ENCODE measurements at regions not wholly inside any gene's neighbourhood (a gene's known extent, or its start where the extent isn't known, plus 50 kb on each side); places are given as distances from the start of the nearest gene placed in this dataset.
A peak's percentile ranks its signal among the peaks of the same experiment; 100 is the strongest.
"Not testable (repeated sequence)": the region's sequence is repeated elsewhere in the genome, so short reads cannot be mapped to it uniquely, and the experiment has no call there.

- no peak for DNase-seq (ENCODE audit: low spot score)
Observed at GRCh38 chr12:17358835-17359234, 731.2 kb downstream of the RERGL start.

DNA sequence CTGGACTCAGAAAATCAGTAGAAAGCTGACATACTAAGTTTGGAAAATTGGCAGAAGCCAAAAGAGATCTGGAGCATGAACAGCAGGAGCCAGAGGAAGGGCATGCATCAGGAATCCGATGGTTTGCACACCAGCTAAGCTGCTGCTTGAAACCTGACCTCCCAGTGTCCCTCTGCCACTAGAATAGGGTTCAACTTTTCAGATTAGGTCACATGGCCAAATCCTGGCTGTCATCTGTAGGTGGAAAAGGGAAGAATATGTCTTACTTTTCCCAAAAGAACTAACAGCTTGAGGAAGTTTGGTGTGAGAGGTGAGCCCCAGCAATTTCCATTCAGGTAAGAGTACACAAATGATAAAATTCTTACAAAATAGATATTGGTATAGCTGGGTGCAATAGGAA is 732.6 kb downstream of the RERGL start:
- DNase-seq (ENCODE audit: low spot score), result no peak

DNA sequence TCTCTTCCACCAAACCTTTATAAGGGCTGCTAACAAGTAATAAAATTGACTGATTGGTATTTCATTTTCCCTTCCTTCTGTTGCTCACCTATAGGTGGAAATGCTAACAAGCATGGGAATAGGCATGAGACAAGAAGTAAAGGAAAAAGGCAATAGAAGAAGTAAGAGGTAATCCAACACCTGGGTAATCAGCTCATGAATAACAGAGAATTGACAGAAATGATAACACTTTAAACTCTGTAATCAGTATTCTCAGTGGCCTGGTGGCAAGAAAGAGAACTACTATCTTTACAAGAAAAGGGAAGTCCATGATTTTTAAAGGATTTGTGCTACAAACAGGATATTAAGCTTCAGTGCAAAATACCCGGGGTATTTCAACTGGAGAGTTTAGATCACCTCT is 737.8 kb downstream of the RERGL start:
- no peak for DNase-seq (ENCODE audit: low spot score)

- DNase-seq (ENCODE audit: low spot score), result no peak
Observed at GRCh38 chr12:17348311-17348710, 741.7 kb downstream of the RERGL start.

GRCh38 chr12:17344649-17345048 is 738.7 kb upstream of the LMO3 start:
- DNase-seq (ENCODE audit: low spot score), result no peak

DNA sequence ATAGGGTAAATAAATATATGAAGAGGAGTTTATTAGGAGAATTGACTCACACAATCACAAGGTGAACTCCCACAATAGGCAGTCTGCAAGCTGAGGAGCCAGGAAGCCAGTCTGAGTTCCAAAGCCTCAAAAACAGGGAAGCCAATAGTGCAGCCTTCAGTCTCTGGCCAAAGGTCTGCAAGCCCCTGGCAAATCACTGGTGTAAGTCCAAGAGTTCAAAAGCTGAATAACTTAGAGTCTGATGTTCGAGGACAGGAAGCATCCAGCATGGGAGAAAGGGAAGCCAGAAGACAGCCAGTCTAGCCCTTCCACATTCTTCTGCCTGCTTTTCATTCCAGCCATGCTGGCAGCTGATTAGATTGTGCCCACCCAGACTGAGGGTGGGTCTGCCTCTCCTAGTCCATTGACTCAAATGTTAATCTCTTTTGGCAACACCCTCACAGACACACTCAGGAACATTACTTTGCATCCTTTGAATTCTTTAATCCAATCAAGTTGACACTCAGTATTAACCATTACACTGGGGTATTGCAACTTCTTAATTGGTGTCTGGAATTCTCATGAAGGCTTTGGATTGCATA is 736.5 kb upstream of the LMO3 start:
- DNase-seq (ENCODE audit: low spot score), result no peak

DNA sequence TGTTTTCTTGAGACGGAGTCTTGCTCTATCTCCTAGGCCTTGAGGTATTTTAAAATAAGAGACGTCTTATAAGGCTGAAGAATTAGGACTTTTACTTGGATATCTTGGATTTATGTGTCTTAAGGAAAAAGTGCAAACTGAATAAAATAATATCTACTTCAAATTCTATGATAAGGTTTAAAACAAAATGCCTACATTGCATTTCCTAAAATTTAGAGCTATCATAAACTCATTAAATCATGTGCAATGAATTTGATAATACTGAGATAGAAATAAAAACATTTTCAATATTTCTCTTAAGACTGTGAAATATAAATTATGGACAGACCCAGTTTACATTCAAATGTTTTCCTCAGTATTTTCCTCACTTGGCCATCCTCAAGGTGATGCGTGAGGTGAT is 729.5 kb upstream of the LMO3 start:
- DNase-seq (ENCODE audit: low spot score), result no peak

- no peak for DNase-seq (ENCODE audit: low spot score)
Observed at GRCh38 chr12:17334784-17335183, 728.8 kb upstream of the LMO3 start.

GRCh38 chr12:17333287-17333686 is 727.3 kb upstream of the LMO3 start:
- no peak for DNase-seq (ENCODE audit: low spot score)

DNA sequence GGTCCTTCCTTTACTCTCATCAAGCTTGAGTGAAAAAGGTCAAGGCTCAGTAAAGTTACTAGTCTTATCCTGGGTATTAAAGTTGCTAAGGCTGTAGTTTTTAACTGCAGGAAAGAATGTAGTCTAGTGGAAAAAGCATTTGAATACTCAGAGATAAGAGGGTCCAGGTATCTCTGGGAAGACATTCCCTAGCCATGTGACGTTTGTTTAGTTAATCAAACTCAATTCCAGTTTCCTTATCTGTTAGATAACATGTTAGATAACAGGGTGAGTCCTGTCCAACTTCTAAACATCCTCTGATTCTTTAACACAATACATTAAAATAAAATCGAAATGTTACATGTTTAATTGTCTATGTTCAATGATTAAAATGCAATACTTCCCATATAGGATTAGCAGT is 720.7 kb upstream of the LMO3 start:
- DNase-seq (ENCODE audit: low spot score), result no peak

DNA sequence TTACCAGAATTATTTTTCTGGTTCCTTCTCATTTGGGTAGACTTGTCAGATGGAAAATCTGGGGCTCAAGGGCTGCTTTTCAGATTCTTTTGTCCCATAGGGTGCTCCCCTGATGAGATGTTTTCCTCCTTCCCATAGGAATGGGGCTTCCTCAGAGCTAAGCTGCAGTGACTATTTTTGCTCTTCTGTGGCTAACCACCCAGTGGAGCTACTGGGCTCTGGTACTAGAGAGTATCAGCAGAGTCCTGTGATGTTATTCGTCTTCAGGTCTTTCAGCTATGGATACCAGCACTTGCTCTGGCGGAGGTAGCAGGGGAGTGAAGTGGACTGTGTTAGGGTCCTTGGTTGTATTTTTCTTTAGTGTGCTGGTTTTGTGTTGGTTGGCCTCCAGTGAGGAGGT is 716.1 kb upstream of the LMO3 start:
- DNase-seq (ENCODE audit: low spot score), result no peak

DNA sequence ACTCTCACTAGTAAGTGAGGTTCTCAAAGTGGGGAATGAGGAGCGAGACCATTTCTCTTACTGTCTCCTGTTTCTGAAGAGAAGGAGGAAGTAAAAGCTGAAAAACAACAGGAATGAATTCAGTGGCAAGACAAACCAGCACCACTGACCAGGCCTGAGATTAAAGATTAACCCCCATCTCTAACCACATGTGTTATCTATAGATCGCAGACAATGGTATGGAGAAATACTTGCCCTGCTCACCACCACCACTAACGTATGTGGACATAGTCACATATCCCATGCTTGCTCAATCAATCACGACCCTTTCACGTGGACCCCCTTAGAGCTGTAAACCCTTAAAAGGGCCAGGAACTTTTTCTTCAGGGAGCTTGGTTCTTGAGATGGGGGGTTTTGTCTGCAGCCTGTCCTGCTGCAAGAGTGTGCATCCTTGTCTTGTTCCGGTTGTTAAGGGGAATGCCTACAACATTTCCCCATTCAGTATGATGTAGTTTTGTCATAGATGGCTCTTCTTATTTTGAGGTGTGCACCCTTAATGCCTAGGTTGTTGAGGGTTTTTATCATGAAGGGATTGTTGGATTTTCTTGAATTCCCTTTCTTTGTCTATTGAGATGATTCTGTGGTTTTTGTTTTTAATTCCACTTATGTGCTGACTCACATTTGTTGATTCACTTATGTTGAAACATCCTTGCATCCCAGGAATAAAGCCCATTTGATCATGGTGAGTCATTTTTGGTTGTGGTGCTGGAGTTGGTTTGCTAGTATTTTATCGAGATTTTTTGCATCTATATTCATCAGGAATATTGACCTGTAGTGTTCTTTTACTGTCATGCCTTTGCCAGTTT is 698.8 kb upstream of the LMO3 start:
- peak; percentile 69 for DNase-seq (ENCODE audit: low spot score)

DNA sequence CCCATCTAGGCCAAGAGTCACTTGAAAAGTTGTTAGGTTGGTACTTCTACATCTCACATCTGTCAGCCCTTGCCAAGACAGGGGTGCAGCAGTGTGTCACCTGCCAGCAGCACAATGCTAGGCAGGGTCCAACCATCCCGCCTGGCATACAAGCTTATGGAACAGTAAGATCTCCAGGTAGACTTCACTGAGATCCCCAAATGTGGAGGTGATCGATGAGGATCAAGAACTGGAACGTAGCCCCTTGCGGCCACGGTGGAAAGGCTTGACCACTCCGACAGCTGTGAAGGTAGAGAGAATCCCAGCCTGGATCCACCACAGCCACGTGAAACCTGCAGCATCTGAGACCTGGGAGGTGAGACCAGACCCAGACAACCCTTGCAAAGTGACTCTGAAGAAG is 696.0 kb upstream of the LMO3 start:
- no peak for DNase-seq (ENCODE audit: low spot score)

- DNase-seq (ENCODE audit: low spot score), result no peak
Observed at GRCh38 chr12:17301544-17301943, 695.6 kb upstream of the LMO3 start.

- DNase-seq (ENCODE audit: low spot score), result no peak
Observed at GRCh38 chr12:17296882-17297281, 690.9 kb upstream of the LMO3 start.

GRCh38 chr12:17286874-17287273 is 680.9 kb upstream of the LMO3 start:
- no peak for DNase-seq (ENCODE audit: low spot score)

- DNase-seq (ENCODE audit: low spot score), result no peak
Observed at GRCh38 chr12:17284873-17285272, 678.9 kb upstream of the LMO3 start.

DNA sequence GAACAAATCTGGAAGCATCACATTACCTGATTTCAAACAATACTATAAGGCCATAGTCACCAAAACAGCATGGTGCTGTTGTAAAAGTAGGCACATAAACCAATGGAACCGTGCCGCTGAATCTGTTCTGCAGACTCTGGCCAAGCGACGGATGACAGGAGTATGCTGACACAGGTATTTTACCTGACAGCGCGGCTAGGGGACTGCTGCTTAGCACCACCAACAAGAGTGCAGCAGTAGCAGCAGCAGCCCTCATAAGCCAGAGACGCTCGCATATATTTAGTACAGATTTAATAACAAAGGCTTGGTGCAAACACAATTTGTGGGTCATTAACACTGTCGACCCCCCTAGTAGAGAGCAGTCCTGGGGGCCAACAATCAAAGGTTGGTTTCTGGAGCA is 677.6 kb upstream of the LMO3 start:
- no peak for DNase-seq (ENCODE audit: low spot score)

GRCh38 chr12:17282169-17282568 is 676.2 kb upstream of the LMO3 start:
- not testable (repeated sequence) for DNase-seq (ENCODE audit: low spot score)

DNA sequence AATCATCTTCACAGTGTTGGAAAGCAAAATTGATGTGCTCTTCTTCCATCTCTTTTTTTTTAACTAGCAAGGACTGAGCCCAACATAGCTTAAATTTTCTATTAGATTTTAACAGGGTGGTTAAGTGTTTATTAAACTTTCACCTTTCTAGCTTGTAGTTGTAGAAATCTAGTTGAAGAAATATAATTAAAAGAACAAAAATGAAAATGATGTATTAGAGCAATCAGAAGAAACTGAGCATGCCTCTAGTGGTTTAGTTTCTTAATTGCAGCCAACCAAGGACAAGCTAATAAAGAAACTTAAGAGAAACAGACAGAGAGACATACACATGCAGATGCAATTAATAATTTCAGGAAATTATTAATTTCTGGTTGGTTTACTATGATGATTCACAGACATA is 673.0 kb upstream of the LMO3 start:
- no peak for DNase-seq (ENCODE audit: low spot score)

DNA sequence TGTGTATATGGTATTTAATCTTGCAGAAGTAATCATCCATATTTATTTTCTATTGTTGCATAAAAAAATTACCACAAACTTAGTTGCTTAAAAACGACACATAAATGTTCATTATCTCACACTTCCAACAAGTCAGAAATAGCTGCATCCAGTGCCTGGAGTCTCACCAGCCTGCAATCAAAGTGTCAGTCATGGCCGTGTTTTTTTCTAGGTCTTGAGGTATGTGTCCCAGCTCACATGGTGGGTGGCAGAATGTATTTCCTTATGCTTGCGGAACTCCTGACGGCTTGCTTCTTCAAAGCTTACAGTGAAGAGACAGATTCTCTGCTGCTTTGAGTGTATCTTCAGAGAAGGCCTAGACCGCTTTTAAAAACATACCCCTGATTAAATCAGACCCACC is 670.2 kb upstream of the LMO3 start:
- DNase-seq (ENCODE audit: low spot score), result no peak

- no peak for DNase-seq (ENCODE audit: low spot score)
Observed at GRCh38 chr12:17266856-17267255, 660.9 kb upstream of the LMO3 start.

- DNase-seq (ENCODE audit: low spot score), result no peak
Observed at GRCh38 chr12:17264603-17265002, 658.6 kb upstream of the LMO3 start.

DNA sequence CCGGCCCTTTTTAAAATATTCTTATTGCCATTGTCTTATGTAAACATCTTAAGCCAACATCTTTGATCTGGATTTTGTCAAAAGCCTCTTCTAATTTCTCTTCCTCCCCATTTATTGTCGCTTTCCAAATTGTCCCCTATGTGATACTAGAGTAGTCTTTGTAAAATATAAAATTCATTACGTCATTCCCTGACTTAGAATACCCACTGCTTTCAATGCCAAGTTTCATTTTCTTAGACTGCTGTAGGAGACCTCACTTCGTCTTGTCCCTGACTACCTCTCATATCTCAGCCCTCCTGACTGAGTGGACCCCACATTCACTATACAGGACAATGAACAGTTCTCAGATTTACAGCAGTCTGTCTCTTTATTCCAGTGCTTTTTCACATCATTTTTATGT is 633.9 kb upstream of the LMO3 start:
- no peak for DNase-seq (ENCODE audit: low spot score)
